ENCODE measurements at regions not wholly inside any gene's neighbourhood (a gene's known extent, or its start where the extent isn't known, plus 50 kb on each side); places are given as distances from the start of the nearest gene placed in this dataset.
"Not testable (repeated sequence)": the region's sequence is repeated elsewhere in the genome, so short reads cannot be mapped to it uniquely, and the experiment has no call there.

DNA sequence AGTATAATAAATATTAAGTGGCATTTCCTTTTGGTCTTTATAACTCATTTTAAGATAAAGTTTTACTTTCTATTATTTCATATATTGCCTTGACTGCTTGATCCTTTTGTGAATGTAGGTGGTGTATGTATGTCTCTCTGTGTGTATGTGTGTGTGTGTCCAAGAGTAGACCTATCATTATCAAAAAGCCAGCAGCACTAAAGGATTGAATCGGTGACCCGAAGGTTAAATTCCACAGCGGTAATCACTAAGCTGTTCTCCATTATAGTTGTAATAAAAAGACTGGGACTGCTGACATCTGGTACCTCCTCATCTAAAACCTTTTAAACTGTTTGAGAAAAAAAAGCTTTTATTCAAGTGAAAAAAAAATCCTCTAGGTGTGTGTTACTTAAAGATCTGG lies 1014.8 kb downstream of the PCDH7 start:
- DNase-seq (ENCODE audit: low read depth, low spot score), result no peak
- no CpG with 5 or more reads among the region's 3 CpGs for WGBS (ENCODE audit: insufficient coverage, insufficient read length)
- Histone ChIP-seq H3K36me3 (ENCODE audit: control insufficient read depth, insufficient read depth, low read length) (no peaks in the 10 kb centered on the region), H3K27me3 (ENCODE audit: control insufficient read depth, insufficient read depth, low read length) (no peaks in the 10 kb centered on the region), H3K4me1 (ENCODE audit: control insufficient read depth, insufficient read depth, low read length) (no peaks in the 10 kb centered on the region), H3K27ac (ENCODE audit: low read length) (no peak overlapping the region), H3K4me3 (ENCODE audit: low read length) (no peak overlapping the region), H3K9me3 (ENCODE audit: control insufficient read depth, insufficient read depth, low read length) (no peaks in the 10 kb centered on the region)

DNA sequence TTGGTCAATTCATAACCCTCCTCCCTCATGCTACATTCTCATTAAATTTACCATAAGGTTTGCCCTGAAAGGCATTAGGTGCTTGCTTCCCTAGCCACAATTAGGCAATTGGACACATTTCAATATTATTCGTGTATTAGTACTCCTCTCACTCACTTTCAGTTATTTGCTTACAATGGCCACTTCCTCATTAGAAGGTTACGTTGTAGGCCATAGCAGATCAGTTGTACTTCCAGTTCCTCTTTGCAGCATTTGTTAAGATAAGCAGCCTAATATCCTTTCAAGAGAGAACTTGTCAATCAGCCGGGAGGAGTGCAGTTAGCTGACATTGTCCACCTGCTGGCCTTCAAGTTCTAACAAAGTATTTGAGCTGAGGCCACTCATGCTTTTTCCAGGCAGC lies 1017.2 kb downstream of the PCDH7 start:
- no peak for DNase-seq (ENCODE audit: low read depth, low spot score)
- no peaks in the 10 kb centered on the region for H3K9me3 ChIP-seq (ENCODE audit: control insufficient read depth, insufficient read depth, low read length)
- no CpG with 5 or more reads among the region's 3 CpGs for WGBS (ENCODE audit: insufficient coverage, insufficient read length)
- no peaks in the 10 kb centered on the region for H3K36me3 ChIP-seq (ENCODE audit: control insufficient read depth, insufficient read depth, low read length)
- H3K27me3 ChIP-seq (ENCODE audit: control insufficient read depth, insufficient read depth, low read length), result no peaks in the 10 kb centered on the region
- H3K4me1 ChIP-seq (ENCODE audit: control insufficient read depth, insufficient read depth, low read length), result no peaks in the 10 kb centered on the region
- H3K4me3 ChIP-seq (ENCODE audit: low read length), result no peak overlapping the region
- H3K27ac ChIP-seq (ENCODE audit: low read length), result no peak overlapping the region

DNA sequence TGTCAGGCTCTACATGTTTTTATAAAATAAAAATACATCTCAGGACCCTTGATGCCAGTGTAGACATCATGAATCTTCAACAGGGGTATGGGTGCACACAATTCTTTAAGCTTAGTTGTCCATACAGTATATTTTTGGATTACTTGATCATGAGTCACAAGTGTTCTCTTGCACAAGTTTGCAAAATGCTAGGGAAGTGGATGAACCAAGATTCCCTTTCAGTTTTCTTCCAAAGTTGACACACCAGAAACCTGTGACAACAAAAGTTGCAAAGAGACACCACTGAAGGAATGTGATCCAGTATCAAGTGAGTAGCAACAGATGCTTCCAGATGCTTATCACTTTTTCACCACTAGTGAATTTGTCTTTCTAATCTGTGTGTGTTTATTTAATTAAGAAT lies 1021.2 kb downstream of the PCDH7 start:
- H3K4me1 ChIP-seq (ENCODE audit: control insufficient read depth, insufficient read depth, low read length), result no peaks in the 10 kb centered on the region
- no peaks in the 10 kb centered on the region for H3K9me3 ChIP-seq (ENCODE audit: control insufficient read depth, insufficient read depth, low read length)
- H3K27me3 ChIP-seq (ENCODE audit: control insufficient read depth, insufficient read depth, low read length), result no peaks in the 10 kb centered on the region
- no peaks in the 10 kb centered on the region for H3K36me3 ChIP-seq (ENCODE audit: control insufficient read depth, insufficient read depth, low read length)
- H3K27ac ChIP-seq (ENCODE audit: low read length), result no peak overlapping the region
- no peak overlapping the region for H3K4me3 ChIP-seq (ENCODE audit: low read length)
- no peak for DNase-seq (ENCODE audit: low read depth, low spot score)

- H3K27me3 ChIP-seq (ENCODE audit: control insufficient read depth, insufficient read depth, low read length), result no peaks in the 10 kb centered on the region
- DNase-seq (ENCODE audit: low read depth, low spot score), result no peak
- WGBS (ENCODE audit: insufficient coverage, insufficient read length), result no CpG with 5 or more reads among the region's 3 CpGs
Measured at GRCh38 chr4:31748382-31748781, 1028.2 kb downstream of the PCDH7 start.

DNA sequence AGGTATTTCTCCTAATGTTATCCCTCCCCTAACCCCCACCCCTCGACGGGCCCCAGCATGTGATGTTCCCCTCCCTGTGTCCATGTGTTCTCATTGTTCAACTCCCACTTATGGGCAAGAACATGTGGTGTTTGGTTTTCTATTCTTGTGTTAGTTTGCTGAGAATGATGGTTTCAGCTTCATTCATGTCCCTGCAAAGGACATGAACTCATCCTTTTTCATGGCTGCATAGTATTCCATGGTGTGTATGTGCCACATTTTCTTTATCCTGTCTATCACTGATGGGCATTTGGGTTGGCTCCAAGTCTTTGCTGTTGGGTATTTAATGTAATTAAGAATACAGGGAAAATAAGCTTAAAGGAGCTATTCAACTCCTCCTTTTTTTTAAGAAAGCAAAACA lies 1030.4 kb downstream of the PCDH7 start:
- DNase-seq (ENCODE audit: low read depth, low spot score); H3K36me3 ChIP-seq (ENCODE audit: control insufficient read depth, insufficient read depth, low read length); H3K9me3 ChIP-seq (ENCODE audit: control insufficient read depth, insufficient read depth, low read length); H3K4me1 ChIP-seq (ENCODE audit: control insufficient read depth, insufficient read depth, low read length); H3K27me3 ChIP-seq (ENCODE audit: control insufficient read depth, insufficient read depth, low read length); H3K4me3 ChIP-seq (ENCODE audit: low read length); H3K27ac ChIP-seq (ENCODE audit: low read length): not testable (repeated sequence)
- no CpG with 5 or more reads among the region's 2 CpGs for WGBS (ENCODE audit: insufficient coverage, insufficient read length)

More at GRCh38 chr4:31748382-31748781, 1028.2 kb downstream of the PCDH7 start:
- H3K36me3 ChIP-seq (ENCODE audit: control insufficient read depth, insufficient read depth, low read length), result no peaks in the 10 kb centered on the region
- H3K27ac ChIP-seq (ENCODE audit: low read length), result no peak overlapping the region
- no peak overlapping the region for H3K4me3 ChIP-seq (ENCODE audit: low read length)
- H3K4me1 ChIP-seq (ENCODE audit: control insufficient read depth, insufficient read depth, low read length), result no peaks in the 10 kb centered on the region
- H3K9me3 ChIP-seq (ENCODE audit: control insufficient read depth, insufficient read depth, low read length), result no peaks in the 10 kb centered on the region

- H3K27ac ChIP-seq (ENCODE audit: low read length), result no peak overlapping the region
- no peak for DNase-seq (ENCODE audit: low read depth, low spot score)
- H3K36me3 ChIP-seq (ENCODE audit: control insufficient read depth, insufficient read depth, low read length), result no peaks in the 10 kb centered on the region
- no peak overlapping the region for H3K4me3 ChIP-seq (ENCODE audit: low read length)
- no peaks in the 10 kb centered on the region for H3K9me3 ChIP-seq (ENCODE audit: control insufficient read depth, insufficient read depth, low read length)
- H3K27me3 ChIP-seq (ENCODE audit: control insufficient read depth, insufficient read depth, low read length), result no peaks in the 10 kb centered on the region
- H3K4me1 ChIP-seq (ENCODE audit: control insufficient read depth, insufficient read depth, low read length), result no peaks in the 10 kb centered on the region
- no CpG with 5 or more reads among the region's 4 CpGs for WGBS (ENCODE audit: insufficient coverage, insufficient read length)
Measured at GRCh38 chr4:31755751-31756150, 1035.6 kb downstream of the PCDH7 start.

DNA sequence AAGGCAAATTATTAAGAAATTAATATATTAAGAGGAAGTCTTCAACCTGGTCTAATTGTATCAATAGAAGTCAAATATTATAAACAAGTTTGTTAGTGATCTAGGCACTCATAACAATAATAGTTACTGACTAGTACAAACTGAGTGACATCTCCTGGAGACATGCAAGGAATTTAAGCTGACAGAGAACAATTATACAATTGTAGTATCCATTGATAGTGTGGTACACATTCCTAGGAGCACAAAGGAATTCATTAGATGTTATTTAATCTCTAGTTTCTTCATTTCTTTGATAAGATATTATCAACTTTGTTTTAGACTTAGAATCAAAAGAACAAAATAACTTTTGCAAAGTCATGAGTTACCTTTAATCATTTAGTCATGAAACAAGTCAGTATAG lies 1048.6 kb downstream of the PCDH7 start:
- no peak for DNase-seq (ENCODE audit: low read depth, low spot score)
- Histone ChIP-seq H3K9me3 (ENCODE audit: control insufficient read depth, insufficient read depth, low read length) (no peaks in the 10 kb centered on the region), H3K4me1 (ENCODE audit: control insufficient read depth, insufficient read depth, low read length) (no peaks in the 10 kb centered on the region), H3K27ac (ENCODE audit: low read length) (no peak overlapping the region), H3K4me3 (ENCODE audit: low read length) (no peak overlapping the region), H3K36me3 (ENCODE audit: control insufficient read depth, insufficient read depth, low read length) (no peaks in the 10 kb centered on the region), H3K27me3 (ENCODE audit: control insufficient read depth, insufficient read depth, low read length) (no peaks in the 10 kb centered on the region)

GRCh38 chr4:31783311-31783710 lies 1063.1 kb downstream of the PCDH7 start:
- no CpG with 5 or more reads among the region's 2 CpGs for WGBS (ENCODE audit: insufficient coverage, insufficient read length)
- Histone ChIP-seq H3K27ac (ENCODE audit: low read length) (no peak overlapping the region), H3K27me3 (ENCODE audit: control insufficient read depth, insufficient read depth, low read length) (no peaks in the 10 kb centered on the region), H3K4me1 (ENCODE audit: control insufficient read depth, insufficient read depth, low read length) (no peaks in the 10 kb centered on the region), H3K4me3 (ENCODE audit: low read length) (no peak overlapping the region), H3K9me3 (ENCODE audit: control insufficient read depth, insufficient read depth, low read length) (no peaks in the 10 kb centered on the region), H3K36me3 (ENCODE audit: control insufficient read depth, insufficient read depth, low read length) (no peaks in the 10 kb centered on the region)
- DNase-seq (ENCODE audit: low read depth, low spot score), result no peak

DNA sequence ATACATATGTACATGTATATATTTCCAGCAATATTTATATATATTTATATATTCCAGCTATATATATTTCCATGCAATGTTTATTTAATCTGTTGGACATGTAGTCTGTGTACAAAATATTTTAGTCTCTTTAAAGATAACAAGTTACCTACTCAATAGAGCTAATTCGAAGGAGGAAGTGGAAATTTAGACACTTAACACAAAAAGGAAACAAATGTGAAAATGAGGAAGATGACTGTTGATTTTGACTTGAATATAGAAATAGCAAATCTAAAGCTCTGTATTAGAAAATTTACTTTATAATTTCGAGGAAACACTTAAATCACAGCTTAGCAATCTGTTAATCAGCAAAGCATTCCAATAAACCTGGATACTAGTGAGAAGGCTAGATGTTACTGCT lies 1064.4 kb downstream of the PCDH7 start:
- H3K36me3 ChIP-seq (ENCODE audit: control insufficient read depth, insufficient read depth, low read length), result no peaks in the 10 kb centered on the region
- no peak for DNase-seq (ENCODE audit: low read depth, low spot score)
- H3K27me3 ChIP-seq (ENCODE audit: control insufficient read depth, insufficient read depth, low read length), result no peaks in the 10 kb centered on the region
- H3K4me3 ChIP-seq (ENCODE audit: low read length), result no peak overlapping the region
- no CpG with 5 or more reads among the region's 2 CpGs for WGBS (ENCODE audit: insufficient coverage, insufficient read length)
- H3K27ac ChIP-seq (ENCODE audit: low read length), result no peak overlapping the region
- no peaks in the 10 kb centered on the region for H3K9me3 ChIP-seq (ENCODE audit: control insufficient read depth, insufficient read depth, low read length)
- H3K4me1 ChIP-seq (ENCODE audit: control insufficient read depth, insufficient read depth, low read length), result no peaks in the 10 kb centered on the region

DNA sequence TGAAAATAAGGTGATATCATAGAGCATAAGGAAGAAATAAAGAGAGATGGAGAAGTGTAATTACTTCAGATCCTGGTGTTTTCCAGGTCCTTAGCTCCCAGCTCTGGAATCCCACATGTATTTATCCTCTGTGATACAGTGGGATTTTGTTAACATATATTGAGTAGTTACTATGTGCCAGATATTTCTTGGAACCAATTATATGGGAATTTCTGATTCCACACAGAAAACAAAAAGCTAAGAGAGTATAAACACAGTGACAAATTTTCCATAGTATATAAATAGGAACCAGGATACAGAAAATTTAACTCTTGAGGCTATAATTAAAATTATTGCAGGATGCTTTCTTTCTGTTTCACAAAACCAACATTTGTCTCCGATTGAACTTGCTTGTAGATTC lies 1067.5 kb downstream of the PCDH7 start:
- no peak overlapping the region for H3K4me3 ChIP-seq (ENCODE audit: low read length)
- DNase-seq (ENCODE audit: low read depth, low spot score), result no peak
- H3K27me3 ChIP-seq (ENCODE audit: control insufficient read depth, insufficient read depth, low read length), result no peaks in the 10 kb centered on the region
- no peaks in the 10 kb centered on the region for H3K36me3 ChIP-seq (ENCODE audit: control insufficient read depth, insufficient read depth, low read length)
- no peaks in the 10 kb centered on the region for H3K9me3 ChIP-seq (ENCODE audit: control insufficient read depth, insufficient read depth, low read length)
- WGBS (ENCODE audit: insufficient coverage, insufficient read length), result no CpG with 5 or more reads among the region's 1 CpG
- no peak overlapping the region for H3K27ac ChIP-seq (ENCODE audit: low read length)
- H3K4me1 ChIP-seq (ENCODE audit: control insufficient read depth, insufficient read depth, low read length), result no peaks in the 10 kb centered on the region

DNA sequence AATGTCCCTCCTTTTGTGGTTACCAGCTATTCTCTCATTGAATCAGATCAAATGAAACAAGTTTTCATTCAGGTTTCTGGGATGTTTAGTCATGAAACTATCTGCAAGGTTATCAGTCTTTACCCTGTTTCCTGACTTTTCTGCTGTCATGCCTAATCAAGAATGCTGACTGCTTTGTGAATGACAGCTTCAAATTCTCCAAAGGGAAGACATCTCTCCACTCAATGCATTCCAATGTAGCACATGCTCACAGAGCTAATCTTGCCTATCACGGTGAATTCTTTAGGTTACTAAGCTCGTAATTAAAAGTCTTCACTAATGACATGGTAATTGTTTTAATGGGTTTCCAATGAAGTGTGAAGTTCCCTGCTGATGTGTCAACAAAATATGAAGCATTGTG lies 1068.5 kb downstream of the PCDH7 start:
- Histone ChIP-seq H3K27me3 (ENCODE audit: control insufficient read depth, insufficient read depth, low read length) (no peaks in the 10 kb centered on the region), H3K4me3 (ENCODE audit: low read length) (no peak overlapping the region), H3K36me3 (ENCODE audit: control insufficient read depth, insufficient read depth, low read length) (no peaks in the 10 kb centered on the region), H3K4me1 (ENCODE audit: control insufficient read depth, insufficient read depth, low read length) (no peaks in the 10 kb centered on the region), H3K9me3 (ENCODE audit: control insufficient read depth, insufficient read depth, low read length) (no peaks in the 10 kb centered on the region), H3K27ac (ENCODE audit: low read length) (no peak overlapping the region)
- DNase-seq (ENCODE audit: low read depth, low spot score), result no peak
- no CpG with 5 or more reads among the region's 2 CpGs for WGBS (ENCODE audit: insufficient coverage, insufficient read length)

All from iPS DF 6.9 (cell line).